Erythroblast (primary cell): ENCODE measurements at regions not wholly inside any gene's neighbourhood (a gene's known extent, or its start where the extent isn't known, plus 50 kb on each side); places are given as distances from the start of the nearest gene placed in this dataset.

Source experiments
- DNase-seq, 2 experiments: peaks; one replicate each; lab custom pipeline; 2025; lab: John Stamatoyannopoulos, UW
- GATA1 ChIP-seq: IDR thresholded peaks from 2 replicates; pipeline ENCODE4 v1.6.1; 2011; ENCODE audit warnings: low read depth, mild to moderate bottlenecking, control low read depth, low read length, moderate library complexity
- POLR2A ChIP-seq: IDR thresholded peaks from 2 replicates; pipeline ENCODE4 v1.6.1; 2011; ENCODE audit warnings: mild to moderate bottlenecking, low read length

DNA sequence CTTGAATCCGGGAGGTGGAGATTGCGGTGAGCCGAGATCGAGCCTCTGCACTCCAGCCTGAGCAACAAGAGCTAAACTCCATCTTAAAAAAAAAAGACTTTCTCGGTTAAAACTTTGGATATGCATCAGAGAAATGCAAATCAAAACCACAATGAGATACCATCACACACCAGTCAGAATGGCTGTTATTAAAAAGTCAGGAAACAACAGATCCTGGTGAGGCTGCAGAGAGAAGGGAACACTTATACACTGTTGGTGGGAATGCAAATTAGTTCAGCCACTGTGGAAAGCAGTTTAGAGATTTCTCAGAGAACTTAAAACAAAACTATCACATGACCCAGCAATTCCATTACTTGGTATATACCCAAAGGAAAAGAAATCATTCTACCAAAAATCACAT, 619.4 kb upstream of the KIRREL3 start:
- TF ChIP-seq POLR2A (no peak), GATA1 (no peak)
- no peak for DNase-seq

- no peak for DNase-seq
- no peak for TF ChIP-seq POLR2A
- TF ChIP-seq GATA1: no peak
Measured at GRCh38 chr11:127618721-127619120, 618.2 kb upstream of the KIRREL3 start.

DNA sequence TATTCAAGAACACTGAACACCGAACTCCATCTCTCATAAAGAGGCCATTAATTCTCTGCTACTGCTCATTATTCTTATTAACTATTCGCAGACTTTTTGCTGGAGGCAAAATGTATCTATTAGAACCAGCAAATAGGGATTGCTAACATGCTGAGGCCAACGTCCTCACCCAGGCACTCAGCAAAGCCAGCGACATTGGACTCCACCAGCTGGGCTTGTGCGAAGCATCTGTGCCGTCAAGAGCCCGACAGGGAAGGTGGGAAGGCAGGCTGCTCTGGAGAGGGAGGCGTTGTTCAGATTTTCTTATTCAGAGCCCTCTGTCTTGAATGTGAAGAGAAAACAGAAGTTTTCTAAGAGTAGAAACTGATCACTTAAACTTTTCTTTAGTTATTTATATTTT, 615.6 kb upstream of the KIRREL3 start:
- no peak for TF ChIP-seq POLR2A
- TF ChIP-seq GATA1: no peak
- no peak for DNase-seq

- TF ChIP-seq POLR2A: no peak
- TF ChIP-seq GATA1: no peak
- no peak for DNase-seq
Measured at GRCh38 chr11:127612607-127613006, 612.0 kb upstream of the KIRREL3 start.

GRCh38 chr11:127609025-127609773, 608.6 kb upstream of the KIRREL3 start:
- DNase-seq: no peak
- TF ChIP-seq POLR2A: no peak
- no peak for TF ChIP-seq GATA1

DNA sequence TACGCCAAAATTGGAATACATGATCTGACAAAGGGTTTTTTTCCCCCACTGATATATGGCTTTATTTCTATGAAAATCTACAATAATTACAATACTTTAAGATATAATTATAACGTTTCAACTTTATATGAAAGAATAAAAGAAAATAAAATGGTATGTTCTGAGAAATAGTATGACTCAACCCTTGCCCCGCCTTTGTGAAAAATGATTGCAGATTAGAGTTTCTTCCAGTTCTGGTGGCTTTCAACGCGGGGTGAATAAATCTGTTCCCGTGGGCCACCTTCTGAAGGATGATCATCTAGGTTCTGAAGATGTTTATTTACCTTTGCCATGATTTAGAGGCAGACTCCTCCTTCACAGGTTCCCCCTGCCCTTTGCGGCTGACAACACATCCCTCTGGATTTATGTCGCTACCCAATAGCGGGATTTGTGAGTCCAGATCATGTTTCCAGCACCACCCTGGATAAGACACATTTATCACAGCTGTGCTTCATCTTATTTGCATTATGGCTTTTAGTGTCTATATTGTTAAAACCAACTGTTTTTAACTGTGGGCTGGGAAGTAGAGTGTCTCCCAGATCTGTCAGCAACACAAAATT, 607.0 kb upstream of the KIRREL3 start:
- no peak for DNase-seq
- TF ChIP-seq POLR2A (no peak), GATA1 (no peak)

GRCh38 chr11:127601578-127601977, 601.0 kb upstream of the KIRREL3 start:
- no peak for DNase-seq
- TF ChIP-seq POLR2A: no peak
- TF ChIP-seq GATA1: no peak

- DNase-seq: no peak
- TF ChIP-seq GATA1 (no peak), POLR2A (no peak)
Measured at GRCh38 chr11:127600674-127601073, 600.1 kb upstream of the KIRREL3 start.

GRCh38 chr11:127598476-127598875, 597.9 kb upstream of the KIRREL3 start:
- no peak for TF ChIP-seq GATA1
- TF ChIP-seq POLR2A: no peak

GRCh38 chr11:127596433-127596832, 595.9 kb upstream of the KIRREL3 start:
- TF ChIP-seq GATA1 (no peak), POLR2A (no peak)
- DNase-seq: no peak

More at GRCh38 chr11:127598476-127598875, 597.9 kb upstream of the KIRREL3 start:
- DNase-seq: no peak

DNA sequence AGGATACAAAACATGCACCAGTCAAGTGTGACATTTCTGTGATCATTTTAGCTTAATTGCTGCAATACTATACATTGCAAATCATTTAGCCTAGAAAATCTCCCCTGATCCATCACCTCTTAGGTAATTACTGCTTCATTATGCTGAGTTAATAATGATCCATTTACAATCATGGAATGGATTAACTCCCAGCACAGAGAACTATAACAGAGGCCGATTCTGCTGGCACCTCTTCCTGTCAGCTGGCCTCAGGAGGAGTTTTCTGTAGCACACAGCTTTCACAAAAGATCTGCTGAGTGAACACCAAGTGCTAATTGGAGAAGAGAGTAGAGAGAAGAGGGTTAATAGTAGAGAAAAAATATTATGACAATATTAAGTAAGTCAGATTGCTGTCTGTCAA, 591.8 kb upstream of the KIRREL3 start:
- DNase-seq: no peak
- TF ChIP-seq POLR2A (no peak), GATA1 (no peak)

- no peak for DNase-seq
- TF ChIP-seq GATA1 (no peak), POLR2A (no peak)
Measured at GRCh38 chr11:127590314-127590713, 589.7 kb upstream of the KIRREL3 start.

DNA sequence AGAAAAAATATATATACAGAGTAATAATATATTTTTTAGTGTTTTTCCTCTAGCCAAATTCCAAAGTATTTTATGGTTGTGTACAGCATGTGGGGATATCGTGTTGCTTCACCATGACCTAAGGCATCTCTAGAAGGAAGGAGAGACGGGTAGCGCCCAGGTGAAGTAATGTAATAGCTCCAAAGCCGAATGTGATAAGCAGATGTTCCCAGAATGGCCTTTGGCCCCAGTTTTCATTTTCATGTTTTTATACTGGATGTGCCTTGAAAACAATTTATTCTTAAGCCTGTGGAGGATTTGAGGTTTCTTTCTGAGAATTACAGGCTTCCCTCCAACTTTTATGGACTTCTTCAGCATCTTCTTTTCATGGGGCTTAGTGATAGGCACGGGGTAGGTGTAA, 587.9 kb upstream of the KIRREL3 start:
- DNase-seq: no peak

GRCh38 chr11:127587511-127587910, 586.9 kb upstream of the KIRREL3 start:
- no peak for TF ChIP-seq GATA1
- DNase-seq: no peak

More for the DNA sequence above, 587.9 kb upstream of the KIRREL3 start:
- no peak for TF ChIP-seq GATA1
- TF ChIP-seq POLR2A: no peak
